GM23248 (cell line): ENCODE measurements at regions not wholly inside any gene's neighbourhood (a gene's known extent, or its start where the extent isn't known, plus 50 kb on each side); places are given as distances from the start of the nearest gene placed in this dataset.

Source experiments
- EZH2 ChIP-seq: fragments of 200-600 bp; sonication (generic); IDR thresholded peaks from 2 replicates; pipeline ENCODE4 v1.6.1; 2018; ENCODE audit warnings: antibody characterized with exemption, mild to moderate bottlenecking; ENCODE audit not compliant: insufficient read depth, poor library complexity, severe bottlenecking
- EZH2phosphoT487 ChIP-seq: fragments of 200-600 bp; sonication (generic); IDR thresholded peaks from 2 replicates; pipeline ENCODE4 v1.6.1; 2018; ENCODE audit warnings: antibody characterized with exemption, moderate library complexity, mild to moderate bottlenecking, low read depth; ENCODE audit not compliant: insufficient read depth

DNA sequence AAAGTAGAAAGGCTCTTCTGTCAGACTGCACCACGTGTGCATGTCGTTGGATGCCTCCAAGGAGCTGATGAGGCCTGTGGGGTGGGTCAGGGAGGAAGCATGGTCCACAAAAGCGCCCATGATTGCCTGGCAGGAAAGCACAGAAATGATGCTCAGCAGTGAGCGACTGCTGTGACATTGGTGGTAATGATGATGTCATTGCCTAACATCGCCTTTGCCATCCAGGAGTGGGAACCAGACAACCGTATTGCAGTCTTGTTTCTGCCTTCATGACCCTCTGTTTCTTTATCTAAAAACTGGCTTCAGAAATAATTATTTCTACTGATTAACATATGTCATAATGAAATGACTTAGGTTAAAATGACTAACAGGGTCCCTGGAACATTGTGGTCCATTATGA is 477.8 kb upstream of the B3GAT1 start:
- no peak for TF ChIP-seq EZH2phosphoT487
- TF ChIP-seq EZH2: no peak
